Right atrium auricular region (tissue), 2 donors: ENCODE measurements at regions not wholly inside any gene's neighbourhood (a gene's known extent, or its start where the extent isn't known, plus 50 kb on each side); places are given as distances from the start of the nearest gene placed in this dataset.

Experiments used
- DNase-seq: peaks from one replicate; pipeline ENCODE4 v3.0.0-alpha.2; 2019; ENCODE audit warnings: low spot score
- H3K27ac ChIP-seq, 2 donors: fragments of 200-600 bp; sonication (generic); 1 replicate in 1 of 2; 2 replicates in 1 of 2; pipeline ENCODE4 v1.5.1; 2016 to 2019
- H3K27me3 ChIP-seq, 2 donors: fragments of 200-600 bp; sonication (generic); one replicate each; pipeline versions ENCODE4 v1.5.1 to v1.6.0; 2017 to 2019
- H3K36me3 ChIP-seq: fragments of 200-600 bp; sonication (generic); one replicate; pipeline ENCODE4 v1.5.1; 2016
- H3K4me1 ChIP-seq, 2 donors: fragments of 200-600 bp; sonication (generic); one replicate each; pipeline versions ENCODE4 v1.5.1 to v1.6.0; 2017 to 2019
- H3K4me3 ChIP-seq, 2 donors: fragments of 200-600 bp; sonication (generic); 1 replicate in 1 of 2; 2 replicates in 1 of 2; pipeline ENCODE4 v1.5.1; 2017 to 2019; ENCODE audit warnings: mild to moderate bottlenecking in 1 of 2, moderate library complexity in 1 of 2
- H3K9me3 ChIP-seq, 2 donors: fragments of 200-600 bp; sonication (generic); one replicate each; pipeline ENCODE4 v1.5.1; 2019
- CTCF ChIP-seq, 2 donors: fragments of 200-600 bp; sonication (generic); IDR thresholded peaks; one replicate each; pipeline ENCODE4 v1.5.1; 2019; ENCODE audit warnings: antibody characterized with exemption in 2 of 2

DNA sequence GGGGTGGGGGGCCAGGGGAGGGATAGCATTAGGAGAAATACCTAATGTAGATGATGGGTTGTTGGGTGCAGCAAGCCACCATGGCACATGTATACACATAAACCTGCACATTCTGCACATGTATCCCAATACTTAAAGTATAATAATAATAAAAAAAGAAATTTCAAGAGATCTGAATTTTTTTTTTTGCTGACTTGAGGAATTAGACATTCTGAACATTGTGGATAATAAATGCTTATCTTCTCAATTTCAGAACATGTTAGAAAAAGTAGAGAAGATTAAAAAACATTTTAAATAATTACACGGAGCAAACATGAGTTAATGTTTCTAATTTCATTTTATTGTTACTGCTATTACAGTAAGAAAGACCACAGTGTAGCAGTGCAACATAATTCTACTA, 230.4 kb downstream of the DTHD1 start:
- H3K36me3 ChIP-seq, result no peaks in the 10 kb centered on the region
- no peaks in the 10 kb centered on the region for H3K9me3 ChIP-seq
- H3K4me3 ChIP-seq, result no peak overlapping the region
- H3K27ac ChIP-seq, result no peak overlapping the region
- DNase-seq, result no peak
- no peak for TF ChIP-seq CTCF (IDR thresholded peaks at IDR 0.05)
- no peaks in the 10 kb centered on the region for H3K4me1 ChIP-seq
- H3K27me3 ChIP-seq, result no peaks in the 10 kb centered on the region

GRCh38 chr4:36516522-36517095, 235.2 kb downstream of the DTHD1 start:
- Histone ChIP-seq H3K9me3 (peaks cover 0 to 8% of the 10 kb centered on the region in 2 donors), H3K4me1 (no peaks in the 10 kb centered on the region), H3K36me3 (no peaks in the 10 kb centered on the region), H3K4me3 (no peak overlapping the region), H3K27me3 (no peaks in the 10 kb centered on the region), H3K27ac (no peak overlapping the region)
- TF ChIP-seq CTCF (IDR thresholded peaks at IDR 0.05), result no peak
- no peak for DNase-seq

DNA sequence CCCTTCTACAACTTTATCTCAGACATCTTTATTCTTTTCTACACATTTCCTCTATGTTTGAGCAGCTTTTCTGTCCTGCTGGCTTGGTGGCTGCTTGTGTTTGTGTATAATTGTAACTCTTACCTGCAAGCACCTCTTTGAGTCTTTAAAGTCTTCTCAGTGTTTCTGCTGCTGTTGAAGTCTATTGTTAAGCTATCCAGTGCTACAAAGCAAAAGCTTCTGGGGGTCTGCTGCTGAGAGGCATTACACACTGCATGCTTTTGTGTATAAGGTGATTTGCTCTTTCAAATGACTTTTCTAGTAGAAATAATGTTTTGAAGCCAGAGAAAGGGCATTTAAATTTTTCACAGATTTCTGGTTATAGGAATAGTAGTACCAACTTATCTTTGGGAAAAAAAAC, 241.8 kb downstream of the DTHD1 start:
- H3K9me3 ChIP-seq, result peaks cover 0 to 28% of the 10 kb centered on the region in 2 donors
- no peaks in the 10 kb centered on the region for H3K36me3 ChIP-seq
- TF ChIP-seq CTCF (IDR thresholded peaks at IDR 0.05), result no peak
- H3K4me3 ChIP-seq, result no peak overlapping the region
- no peaks in the 10 kb centered on the region for H3K4me1 ChIP-seq
- H3K27me3 ChIP-seq, result no peaks in the 10 kb centered on the region
- no peak for DNase-seq
- H3K27ac ChIP-seq, result no peak overlapping the region

DNA sequence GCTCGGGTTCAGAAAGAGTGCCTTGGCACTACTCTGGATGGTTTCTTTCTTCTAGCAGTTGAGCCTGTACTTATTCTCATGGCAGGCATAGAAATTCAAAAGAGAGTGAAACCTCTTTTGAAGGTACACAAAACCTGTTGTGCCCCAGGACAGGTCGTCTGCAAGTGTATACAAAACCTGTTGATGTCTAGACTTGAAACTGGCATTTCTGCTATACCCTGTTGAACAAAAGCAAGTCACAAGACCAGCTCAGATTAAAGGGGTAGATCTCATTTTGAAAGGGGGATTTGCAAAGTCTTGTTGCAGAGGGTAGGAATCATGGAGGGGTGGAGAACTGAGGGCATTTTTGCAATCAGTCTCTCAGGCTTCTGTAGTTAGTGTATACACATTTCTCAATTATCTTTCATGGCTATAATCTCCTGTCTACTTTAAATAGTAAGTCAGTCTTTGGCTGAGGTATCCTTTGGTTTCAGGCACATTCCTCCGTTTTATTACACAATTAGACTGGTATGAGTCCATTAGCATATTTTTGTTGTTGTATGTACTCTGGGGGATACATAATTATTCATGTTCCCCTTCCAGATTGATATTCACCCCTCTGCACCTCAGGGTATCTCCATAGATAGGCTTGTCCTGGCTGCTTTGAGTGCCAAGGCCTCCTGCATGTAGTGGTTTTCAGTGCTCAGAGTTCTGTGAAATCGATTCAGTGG, 251.4 kb downstream of the DTHD1 start:
- Histone ChIP-seq H3K4me3 (no peak overlapping the region), H3K9me3 (peaks cover 0 to 11% of the 10 kb centered on the region in 2 donors), H3K27ac (no peak overlapping the region), H3K27me3 (no peaks in the 10 kb centered on the region), H3K4me1 (no peaks in the 10 kb centered on the region), H3K36me3 (no peaks in the 10 kb centered on the region)
- DNase-seq, result no peak
- TF ChIP-seq CTCF (IDR thresholded peaks at IDR 0.05), result no peak

- TF ChIP-seq CTCF (IDR thresholded peaks at IDR 0.05), result no peak
- DNase-seq, result no peak
These were observed 252.5 kb downstream of the DTHD1 start for GRCh38 chr4:36533944-36534343.

GRCh38 chr4:36547383-36547782, 266.0 kb downstream of the DTHD1 start:
- Histone ChIP-seq H3K9me3 (no peaks in the 10 kb centered on the region), H3K27ac (no peak overlapping the region), H3K27me3 (no peaks in the 10 kb centered on the region), H3K36me3 (no peaks in the 10 kb centered on the region), H3K4me3 (no peak overlapping the region), H3K4me1 (no peaks in the 10 kb centered on the region)
- no peak for TF ChIP-seq CTCF (IDR thresholded peaks at IDR 0.05)
- no peak for DNase-seq

More at GRCh38 chr4:36533944-36534343, 252.5 kb downstream of the DTHD1 start:
- no peaks in the 10 kb centered on the region for H3K36me3 ChIP-seq
- no peaks in the 10 kb centered on the region for H3K4me1 ChIP-seq
- H3K4me3 ChIP-seq, result no peak overlapping the region
- H3K9me3 ChIP-seq, result peaks cover 0 to 4% of the 10 kb centered on the region in 2 donors
- H3K27me3 ChIP-seq, result no peaks in the 10 kb centered on the region
- no peak overlapping the region for H3K27ac ChIP-seq
